Thyroid gland (tissue), 4 donors: ENCODE measurements at regions not wholly inside any gene's neighbourhood (a gene's known extent, or its start where the extent isn't known, plus 50 kb on each side); places are given as distances from the start of the nearest gene placed in this dataset.

Experiments
- CTCF ChIP-seq, 6 experiments: fragments of 200-600 bp in 3 of 6; fragments of 450-650 bp in 3 of 6; sonication (generic) in 3 of 6; IDR thresholded peaks; one replicate each; pipeline ENCODE4 v1.5.1; 2016 to 2019; ENCODE audit warnings: antibody characterized with exemption in 6 of 6, mild to moderate bottlenecking in 2 of 6, inconsistent platforms in 1 of 6, moderate library complexity in 1 of 6
- POLR2A ChIP-seq, 2 donors: fragments of 450-650 bp; IDR thresholded peaks; one replicate each; pipeline ENCODE4 v1.6.1; 2017; ENCODE audit warnings: antibody characterized with exemption in 2 of 2, mild to moderate bottlenecking in 2 of 2, moderate library complexity in 1 of 2

- TF ChIP-seq CTCF (IDR thresholded peaks at IDR 0.05), result no peak
- no peak for TF ChIP-seq POLR2A (IDR thresholded peaks at IDR 0.05)
Observed at GRCh38 chr19:28908941-28909340, 304.0 kb downstream of the UQCRFS1 start.
